ENCODE measurements at regions not wholly inside any gene's neighbourhood (a gene's known extent, or its start where the extent isn't known, plus 50 kb on each side); places are given as distances from the start of the nearest gene placed in this dataset.

DNA sequence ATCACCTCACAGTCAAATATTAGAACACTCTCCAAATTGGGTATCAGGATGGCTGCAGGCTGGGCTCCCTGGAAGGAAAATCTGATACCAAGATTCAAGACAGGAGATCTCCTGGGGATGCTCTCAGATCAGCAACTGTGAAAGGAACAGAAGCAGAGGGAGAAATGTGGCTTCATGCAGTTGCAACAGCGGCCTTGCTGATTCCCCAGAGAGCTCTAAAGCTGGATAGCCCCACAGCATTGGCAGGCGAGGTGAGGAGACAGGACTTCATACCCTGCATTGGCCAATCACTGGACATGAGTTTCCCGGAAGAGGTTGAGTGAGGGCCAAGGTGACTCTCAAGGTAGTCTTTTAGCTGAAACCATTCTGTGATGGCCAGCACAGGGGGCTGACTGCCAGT lies 190.6 kb downstream of the PTPN20 start:
- Histone ChIP-seq H3K4me3 (no peak overlapping the region), H3K36me3 (no peaks in the 10 kb centered on the region), H3K27ac (no peak overlapping the region), H3K9me3 (replicated peaks) (no peaks in the 10 kb centered on the region), H3K27me3 (replicated peaks) (peaks cover 7% of the 10 kb centered on the region), H3K4me1 (replicated peaks) (no peaks in the 10 kb centered on the region)
- peak in 1 of 2 experiments; percentile 19 for DNase-seq (ENCODE audit: low read depth in 1 of 2, low spot score in 2 of 2)

DNA sequence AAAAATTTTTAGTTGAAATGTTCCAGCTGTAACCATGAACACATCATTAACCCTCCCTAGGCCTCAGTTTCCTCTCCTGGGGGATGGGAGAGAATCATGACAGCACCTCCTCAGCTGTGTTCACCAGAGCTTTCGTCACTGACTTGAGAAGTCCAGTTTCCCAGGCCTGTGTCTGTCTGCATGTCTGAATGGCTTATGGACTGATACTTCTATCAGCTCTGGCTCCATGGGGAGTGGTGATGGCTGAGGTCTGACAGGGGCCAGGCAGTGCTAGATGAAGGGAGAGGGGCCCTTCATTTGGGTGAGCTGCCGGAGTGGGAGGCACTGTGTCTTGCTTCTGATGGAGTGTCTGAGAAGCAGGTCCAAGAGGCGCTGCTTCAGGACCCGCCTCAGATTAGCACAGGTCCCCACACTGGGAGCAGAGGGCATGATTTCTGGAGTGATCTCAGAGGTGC lies 192.9 kb downstream of the PTPN20 start:
- Histone ChIP-seq H3K36me3 (no peaks in the 10 kb centered on the region), H3K27me3 (replicated peaks) (no peaks in the 10 kb centered on the region), H3K9me3 (replicated peaks) (no peaks in the 10 kb centered on the region), H3K4me1 (replicated peaks) (no peaks in the 10 kb centered on the region), H3K27ac (no peak overlapping the region), H3K4me3 (no peak overlapping the region)
- DNase-seq (ENCODE audit: low read depth in 1 of 2, low spot score in 2 of 2) = peak in 1 of 2 experiments; percentile 22

DNA sequence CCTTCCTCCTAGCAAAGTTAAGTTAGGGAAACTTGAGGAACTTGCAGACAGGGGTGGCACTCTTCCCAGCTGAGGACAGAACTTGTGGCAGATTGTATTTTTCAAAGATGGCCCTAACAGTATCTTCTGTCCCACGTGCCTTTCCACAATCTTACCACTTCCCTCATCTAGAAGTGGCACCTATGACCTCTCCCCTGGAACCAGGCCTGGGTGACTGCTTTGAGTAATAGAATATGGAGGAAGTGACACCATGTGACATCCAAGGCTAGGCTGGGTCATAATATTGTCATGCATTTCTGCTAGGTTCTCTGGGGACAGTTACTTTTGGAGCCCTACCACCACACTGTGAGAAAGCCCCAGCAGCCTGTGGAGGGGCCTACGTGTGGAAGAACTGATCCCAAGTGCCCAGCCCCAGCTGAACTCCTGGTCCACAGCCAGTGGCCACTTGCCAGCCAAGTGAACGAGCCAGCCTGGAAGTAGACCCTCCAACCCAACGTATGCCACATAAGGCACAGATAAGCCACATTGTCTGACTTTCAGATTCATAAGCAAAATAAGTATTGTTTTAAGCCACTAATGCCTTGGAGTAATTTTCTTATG lies 193.7 kb downstream of the PTPN20 start:
- H3K27me3 ChIP-seq (replicated peaks) = no peaks in the 10 kb centered on the region
- H3K4me1 ChIP-seq (replicated peaks) = no peaks in the 10 kb centered on the region
- H3K36me3 ChIP-seq = no peaks in the 10 kb centered on the region
- H3K4me3 ChIP-seq = no peak overlapping the region
- peak in 1 of 2 experiments; percentile 8 for DNase-seq (ENCODE audit: low read depth in 1 of 2, low spot score in 2 of 2)
- H3K9me3 ChIP-seq (replicated peaks) = no peaks in the 10 kb centered on the region
- no peak overlapping the region for H3K27ac ChIP-seq

DNA sequence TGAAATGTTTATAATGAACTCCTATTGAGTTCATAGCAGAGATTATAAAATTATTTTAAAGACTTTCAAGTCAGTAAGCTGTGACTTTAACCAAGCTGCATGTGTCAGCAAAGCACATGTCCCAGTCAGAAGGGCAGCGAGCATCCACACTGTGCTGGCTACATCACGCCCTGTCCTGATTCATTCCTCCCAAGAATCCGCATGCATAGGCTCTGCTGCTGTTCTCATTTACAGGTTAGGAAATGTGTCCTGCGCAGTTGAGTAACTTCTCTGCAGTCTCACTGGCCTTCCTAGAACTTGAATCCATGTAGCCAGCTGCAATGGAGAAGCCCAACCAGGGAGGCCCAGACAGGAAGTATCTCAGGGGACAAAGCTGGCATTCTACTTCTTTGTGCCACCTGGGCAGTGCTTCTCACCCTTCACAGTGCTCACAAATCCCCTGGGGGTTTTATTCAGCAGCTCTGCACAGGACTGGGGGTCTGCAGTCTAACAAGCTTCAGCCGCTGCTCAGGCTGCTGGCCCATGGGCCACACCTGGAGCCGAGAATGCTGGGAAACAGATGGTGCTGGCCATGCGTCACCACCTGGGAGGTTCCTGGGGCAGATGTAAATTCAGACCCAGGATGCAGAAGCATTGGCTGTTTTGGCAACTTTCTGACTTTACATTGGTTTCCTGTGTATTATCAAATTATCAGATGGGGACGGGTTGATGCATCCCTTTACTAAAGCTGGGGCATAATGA lies 192.8 kb upstream of the GDF10 start:
- Histone ChIP-seq H3K9me3 (replicated peaks) (no peaks in the 10 kb centered on the region), H3K4me3 (no peak overlapping the region), H3K4me1 (replicated peaks) (no peaks in the 10 kb centered on the region), H3K27ac (no peak overlapping the region), H3K27me3 (replicated peaks) (no peaks in the 10 kb centered on the region), H3K36me3 (no peaks in the 10 kb centered on the region)
- DNase-seq (ENCODE audit: low read depth in 1 of 2, low spot score in 2 of 2) = peak in 1 of 2 experiments; percentile 29

DNA sequence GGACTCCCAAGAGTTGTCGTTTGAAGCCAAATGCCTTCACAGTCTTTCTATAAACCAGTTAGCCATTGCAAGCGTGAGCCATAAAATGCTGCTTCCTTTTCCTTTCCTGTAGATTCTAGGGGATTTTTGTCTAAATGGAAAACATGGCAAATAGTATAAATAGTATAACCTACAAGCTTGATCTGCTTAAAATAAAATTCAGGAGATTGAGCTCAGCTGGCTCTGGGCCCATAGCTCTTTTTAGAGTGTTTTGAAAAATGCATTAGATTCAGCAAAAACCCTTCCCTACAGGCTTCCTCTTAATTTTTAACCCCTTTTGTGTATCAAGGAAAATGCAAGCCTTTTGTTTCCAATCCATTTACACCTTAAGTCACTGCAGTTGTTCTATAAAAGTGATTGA lies 190.1 kb upstream of the GDF10 start:
- Histone ChIP-seq H3K36me3 (no peaks in the 10 kb centered on the region), H3K4me3 (no peak overlapping the region)
- DNase-seq (ENCODE audit: low read depth in 1 of 2, low spot score in 2 of 2) = no peak

DNA sequence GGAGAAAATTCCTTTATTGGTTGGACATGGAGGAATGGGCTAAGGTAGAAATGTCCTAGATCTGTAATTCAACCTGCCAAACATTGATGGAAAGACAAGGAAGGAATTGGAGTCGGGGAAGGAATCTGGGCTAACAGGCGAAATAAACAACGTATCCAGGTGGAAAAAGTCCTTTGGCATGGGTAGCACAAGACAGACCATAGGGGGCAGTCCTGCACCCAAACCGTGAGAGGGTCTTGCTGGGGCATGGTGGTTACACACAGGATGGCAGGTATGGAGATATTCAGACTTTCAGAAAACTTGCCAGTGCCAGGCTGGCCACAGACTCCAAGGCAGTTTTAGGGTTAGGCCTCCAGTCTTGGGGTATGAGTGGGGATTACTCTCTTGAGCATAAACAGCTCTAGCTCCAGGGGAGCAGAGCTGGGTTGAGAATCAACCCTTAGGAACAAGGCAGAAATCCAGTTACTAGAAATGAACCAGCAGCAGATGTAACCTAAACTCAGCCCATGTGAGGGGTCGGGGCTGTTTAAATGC lies 188.6 kb upstream of the GDF10 start:
- Histone ChIP-seq H3K9me3 (replicated peaks) (no peaks in the 10 kb centered on the region), H3K36me3 (no peaks in the 10 kb centered on the region), H3K27ac (no peak overlapping the region), H3K4me1 (replicated peaks) (no peaks in the 10 kb centered on the region), H3K27me3 (replicated peaks) (no peaks in the 10 kb centered on the region), H3K4me3 (no peak overlapping the region)
- DNase-seq (ENCODE audit: low read depth in 1 of 2, low spot score in 2 of 2) = peak in 1 of 2 experiments; percentile 9

More for the DNA sequence above, 190.1 kb upstream of the GDF10 start:
- Histone ChIP-seq H3K27me3 (replicated peaks) (no peaks in the 10 kb centered on the region), H3K27ac (no peak overlapping the region), H3K9me3 (replicated peaks) (no peaks in the 10 kb centered on the region), H3K4me1 (replicated peaks) (no peaks in the 10 kb centered on the region)

DNA sequence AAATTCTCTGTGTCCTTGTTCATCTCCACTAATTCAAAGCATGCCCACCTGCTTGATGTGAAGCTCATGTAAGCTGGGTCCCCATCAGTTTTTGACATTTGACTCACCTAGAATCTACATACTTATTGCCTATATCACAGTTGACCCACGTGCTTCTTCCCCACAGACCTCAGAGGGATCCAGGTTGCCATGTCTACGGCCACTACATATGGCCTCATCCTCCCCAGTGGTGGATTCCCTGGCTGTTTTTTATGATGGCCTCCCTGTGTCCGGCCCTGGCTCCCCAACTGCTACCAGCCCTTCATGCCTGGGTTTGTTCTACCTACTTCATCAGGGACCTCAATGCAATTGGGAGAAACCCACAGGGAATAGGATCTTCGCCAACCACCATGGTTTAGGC lies 187.4 kb upstream of the GDF10 start:
- Histone ChIP-seq H3K27me3 (replicated peaks) (peaks cover 1% of the 10 kb centered on the region; the same call in 1 of the 2 replicates), H3K36me3 (no peaks in the 10 kb centered on the region), H3K27ac (no peak overlapping the region), H3K9me3 (replicated peaks) (no peaks in the 10 kb centered on the region), H3K4me3 (no peak overlapping the region), H3K4me1 (replicated peaks) (no peaks in the 10 kb centered on the region)
- DNase-seq (ENCODE audit: low read depth in 1 of 2, low spot score in 2 of 2) = peak in 1 of 2 experiments; percentile 21

DNA sequence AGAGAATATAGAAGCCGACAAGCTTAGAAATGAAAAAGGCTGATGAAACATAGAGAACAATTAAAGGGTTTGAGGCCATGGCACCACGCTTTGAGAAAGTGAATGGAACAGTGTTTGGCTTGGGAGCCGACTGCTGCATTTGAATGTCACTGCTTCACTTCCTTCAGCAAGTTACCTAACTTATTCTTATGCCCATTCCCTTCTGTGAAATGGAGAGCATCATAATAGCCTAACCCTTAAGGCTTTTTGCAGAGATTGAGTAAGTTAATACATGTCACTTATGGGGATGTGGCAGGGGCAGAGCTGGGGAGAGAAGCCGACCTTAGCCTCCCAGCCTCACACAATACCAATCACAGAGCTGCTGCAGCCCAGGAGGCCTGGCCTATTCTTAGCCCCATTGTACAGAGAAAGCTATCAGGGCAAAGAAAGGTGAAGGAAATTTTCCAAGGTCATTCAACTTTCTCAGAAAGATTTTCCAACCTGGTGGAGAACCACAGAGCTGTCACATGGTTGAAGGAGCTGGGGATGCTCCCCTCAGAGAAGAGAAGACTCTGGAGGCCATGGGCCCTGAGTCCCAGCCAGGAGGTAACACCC lies 186.0 kb upstream of the GDF10 start:
- no peaks in the 10 kb centered on the region for H3K4me1 ChIP-seq (replicated peaks)
- H3K4me3 ChIP-seq = no peak overlapping the region
- no peaks in the 10 kb centered on the region for H3K36me3 ChIP-seq
- peak in 1 of 2 experiments; percentile 10 for DNase-seq (ENCODE audit: low read depth in 1 of 2, low spot score in 2 of 2)
- H3K27ac ChIP-seq = no peak overlapping the region
- H3K9me3 ChIP-seq (replicated peaks) = no peaks in the 10 kb centered on the region
- peaks cover 4% of the 10 kb centered on the region; the same call in 1 of the 2 replicates for H3K27me3 ChIP-seq (replicated peaks)

DNA sequence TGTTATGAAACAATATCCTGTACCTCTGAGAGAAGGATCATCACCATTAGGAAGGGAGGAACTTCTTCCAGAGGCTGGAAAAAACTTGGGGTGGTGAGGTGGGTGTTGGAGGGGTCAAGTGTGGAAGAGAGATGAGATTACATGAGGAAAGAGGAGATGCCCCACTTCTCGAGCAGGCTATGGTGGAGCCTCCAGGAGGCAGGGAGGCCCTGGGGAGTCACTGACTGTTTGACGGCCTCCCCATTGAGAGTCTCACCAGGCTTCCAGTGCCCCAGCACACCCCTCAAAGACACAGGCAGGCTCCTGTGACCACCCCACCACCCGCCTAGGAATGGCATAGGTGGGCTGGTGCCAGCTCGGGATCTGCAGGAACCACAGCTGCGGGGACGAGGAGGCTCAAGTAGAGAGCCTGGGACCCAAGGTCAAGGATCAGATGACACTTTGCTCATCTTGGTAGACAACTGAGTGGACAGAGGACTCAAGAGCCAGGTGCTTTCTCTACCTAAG lies 185.3 kb upstream of the GDF10 start:
- no peaks in the 10 kb centered on the region for H3K4me1 ChIP-seq (replicated peaks)
- no peak overlapping the region for H3K4me3 ChIP-seq
- no peak overlapping the region for H3K27ac ChIP-seq
- H3K27me3 ChIP-seq (replicated peaks) = peaks cover 6% of the 10 kb centered on the region
- no peaks in the 10 kb centered on the region for H3K36me3 ChIP-seq
- no peaks in the 10 kb centered on the region for H3K9me3 ChIP-seq (replicated peaks)
- peak in 1 of 2 experiments; percentile 16 for DNase-seq (ENCODE audit: low read depth in 1 of 2, low spot score in 2 of 2)

DNA sequence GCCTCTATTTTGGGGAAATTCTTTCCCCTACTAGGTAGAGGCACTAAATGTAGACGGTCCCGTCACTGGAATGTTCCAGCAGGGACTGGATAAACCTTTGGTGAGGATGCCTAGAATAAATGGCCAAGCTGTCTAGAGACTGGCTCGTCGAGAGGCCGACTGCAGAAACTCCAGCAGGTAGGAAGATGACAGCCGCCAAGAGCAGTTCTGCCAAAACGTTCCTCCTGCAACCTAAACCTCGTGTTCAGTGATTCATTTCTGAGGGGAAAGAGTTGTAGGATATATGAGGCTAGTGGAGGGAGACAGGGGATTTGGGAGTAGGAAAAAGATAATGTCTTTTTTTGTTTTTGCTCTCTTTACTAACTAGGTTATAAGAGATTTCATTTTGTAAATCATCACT lies 184.7 kb upstream of the GDF10 start:
- H3K4me1 ChIP-seq (replicated peaks) = no peaks in the 10 kb centered on the region
- no peaks in the 10 kb centered on the region for H3K36me3 ChIP-seq
- DNase-seq (ENCODE audit: low read depth in 1 of 2, low spot score in 2 of 2) = peak in 1 of 2 experiments; percentile 18
- H3K27ac ChIP-seq = no peak overlapping the region
- H3K27me3 ChIP-seq (replicated peaks) = peaks cover 10% of the 10 kb centered on the region
- H3K9me3 ChIP-seq (replicated peaks) = no peaks in the 10 kb centered on the region
- no peak overlapping the region for H3K4me3 ChIP-seq

DNA sequence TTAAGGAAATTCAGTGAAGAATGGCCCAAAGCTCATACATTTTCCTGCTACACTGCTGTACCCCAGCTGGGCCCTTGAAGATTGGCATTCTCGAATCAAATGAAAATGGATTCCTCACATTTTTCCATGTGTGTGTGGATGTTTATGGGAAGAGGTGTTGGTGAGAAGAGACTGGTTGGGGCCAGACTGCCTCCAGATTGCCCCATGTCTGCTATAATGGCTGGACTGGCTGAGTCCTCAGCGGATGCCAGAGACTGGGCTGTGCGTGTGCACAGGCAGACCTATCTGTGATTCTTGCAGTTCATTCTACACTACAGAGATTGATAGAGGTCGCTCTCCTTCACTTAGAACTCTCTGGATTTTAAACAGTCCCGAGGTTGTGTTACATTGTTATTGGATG lies 183.6 kb upstream of the GDF10 start:
- Histone ChIP-seq H3K36me3 (no peaks in the 10 kb centered on the region), H3K4me3 (no peak overlapping the region), H3K9me3 (replicated peaks) (no peaks in the 10 kb centered on the region), H3K27ac (no peak overlapping the region), H3K4me1 (replicated peaks) (no peaks in the 10 kb centered on the region), H3K27me3 (replicated peaks) (peaks cover 15% of the 10 kb centered on the region)
- DNase-seq (ENCODE audit: low read depth in 1 of 2, low spot score in 2 of 2) = no peak

DNA sequence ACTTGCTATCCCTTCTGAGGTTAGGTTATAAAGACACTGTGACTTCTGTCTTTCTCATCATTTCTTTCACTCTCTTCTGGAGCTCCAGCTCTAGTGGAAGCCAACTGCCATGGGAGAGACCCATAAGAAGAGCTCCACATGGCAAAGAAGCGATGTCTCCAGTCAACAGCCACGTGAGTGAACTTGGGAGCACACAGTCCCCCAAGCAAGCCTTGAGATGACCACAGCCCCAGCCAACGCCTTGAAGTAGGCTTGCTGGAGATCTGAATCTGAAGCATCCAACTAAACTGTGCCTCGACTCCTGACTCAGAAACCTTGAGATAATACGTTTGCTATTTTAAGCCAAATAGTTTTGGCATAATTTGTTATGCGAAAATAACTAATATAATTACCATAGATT lies 181.7 kb upstream of the GDF10 start:
- no peaks in the 10 kb centered on the region for H3K4me1 ChIP-seq (replicated peaks)
- H3K27ac ChIP-seq = no peak overlapping the region
- no peaks in the 10 kb centered on the region for H3K36me3 ChIP-seq
- H3K9me3 ChIP-seq (replicated peaks) = no peaks in the 10 kb centered on the region
- DNase-seq (ENCODE audit: low read depth in 1 of 2, low spot score in 2 of 2) = no peak
- peaks cover 20% of the 10 kb centered on the region for H3K27me3 ChIP-seq (replicated peaks)
- no peak overlapping the region for H3K4me3 ChIP-seq

DNA sequence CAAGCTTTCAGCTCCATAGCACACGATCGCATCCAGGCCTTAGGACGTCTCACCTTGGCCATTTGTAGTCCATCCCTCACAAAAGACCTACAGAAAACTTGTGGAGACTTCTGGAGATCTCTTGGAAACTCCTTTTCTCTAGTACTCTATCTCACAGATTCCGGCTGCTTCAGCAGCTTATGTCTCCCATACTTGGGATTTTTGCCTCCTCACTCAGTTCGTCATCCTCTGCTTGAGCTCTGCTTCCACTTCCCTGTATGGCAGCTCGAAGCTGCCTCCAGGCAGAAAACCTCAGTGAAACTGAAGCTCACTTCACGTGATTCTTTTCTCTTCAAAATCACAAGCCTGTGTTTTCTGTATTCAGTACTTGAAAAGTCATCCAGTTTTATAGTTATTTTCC lies 178.7 kb upstream of the GDF10 start:
- Histone ChIP-seq H3K4me3 (no peak overlapping the region), H3K4me1 (replicated peaks) (no peaks in the 10 kb centered on the region), H3K27me3 (replicated peaks) (peaks cover 20% of the 10 kb centered on the region), H3K9me3 (replicated peaks) (no peaks in the 10 kb centered on the region), H3K27ac (no peak overlapping the region), H3K36me3 (no peaks in the 10 kb centered on the region)
- DNase-seq (ENCODE audit: low read depth in 1 of 2, low spot score in 2 of 2) = peak in 1 of 2 experiments; percentile 16

Data from SJSA1 (cell line).